ENCODE measurements at regions not wholly inside any gene's neighbourhood (a gene's known extent, or its start where the extent isn't known, plus 50 kb on each side); places are given as distances from the start of the nearest gene placed in this dataset.

- TF ChIP-seq RAD21 (IDR thresholded peaks at IDR 0.05; ENCODE audit: low read depth) = no peak
- TF ChIP-seq CTCF (IDR thresholded peaks at IDR 0.05 in 2 of 3, conservative IDR thresholded peaks at IDR 0.05 in 1 of 3; ENCODE audit: borderline replicate concordance in 1 of 3, insufficient read depth in 1 of 3, low read depth in 2 of 3, low read length in 2 of 3) = no peak
- TF ChIP-seq POLR2A (IDR thresholded peaks at IDR 0.05; ENCODE audit: borderline replicate concordance, extremely low read depth, insufficient read depth, insufficient read length) = no peak
- no peak for TF ChIP-seq CBX3 (IDR thresholded peaks at IDR 0.05; ENCODE audit: low read depth)
- TF ChIP-seq ZFX (IDR thresholded peaks at IDR 0.05) = no peak
- TF ChIP-seq CEBPB (IDR thresholded peaks at IDR 0.05; ENCODE audit: low read depth) = no peak
- TF ChIP-seq SIN3A (IDR thresholded peaks at IDR 0.05; ENCODE audit: low read depth) = no peak
Observed at GRCh38 chr2:146481629-146482028, 1363.2 kb upstream of the ACVR2A start.
